ENCODE measurements at regions not wholly inside any gene's neighbourhood (a gene's known extent, or its start where the extent isn't known, plus 50 kb on each side); places are given as distances from the start of the nearest gene placed in this dataset.

DNA sequence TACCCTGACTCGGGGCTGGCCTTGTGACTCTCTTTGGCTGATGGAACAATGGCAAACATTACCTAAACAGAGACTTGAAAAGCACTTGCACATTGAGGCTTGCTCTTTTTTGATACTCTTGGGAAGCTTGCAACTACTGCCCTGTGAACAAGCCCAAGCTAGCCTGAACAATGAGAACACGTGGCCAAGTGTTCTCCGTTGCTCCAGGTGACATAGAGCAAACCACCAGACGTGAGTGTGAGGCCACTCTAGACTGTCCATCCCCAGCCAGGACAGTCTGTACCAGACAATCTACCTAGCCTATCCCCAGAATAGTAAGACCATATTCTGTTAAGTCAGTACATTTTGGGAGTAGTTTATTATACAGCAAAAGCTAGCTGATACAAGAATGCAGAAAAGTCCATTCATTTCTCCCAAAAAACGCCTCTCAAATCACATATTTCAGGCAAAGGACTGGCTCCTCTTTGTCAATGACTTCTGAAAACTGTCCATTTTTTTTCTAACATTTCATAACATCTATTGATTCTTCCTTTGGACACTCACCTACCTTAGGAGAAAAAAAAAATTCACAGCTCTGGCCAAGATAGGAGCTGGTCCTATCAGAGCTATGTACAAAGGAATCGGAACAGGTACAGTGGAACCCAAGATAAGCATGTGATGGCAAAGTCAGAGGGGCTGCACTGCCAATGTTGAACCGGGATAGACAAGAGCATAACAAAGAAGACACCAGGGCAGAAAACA is 142.1 kb upstream of the PKDCC start:
- H3K4me1 ChIP-seq (ENCODE audit: insufficient read depth) = peaks cover 17% of the 10 kb centered on the region
- 59 to 66% (median 66%) methylated on average over 7 of the region's 7 CpGs for WGBS, 3 donors
- H3K27me3 ChIP-seq = no peaks in the 10 kb centered on the region
- no peaks in the 10 kb centered on the region for H3K9me3 ChIP-seq
- TF ChIP-seq, protein P1, sequence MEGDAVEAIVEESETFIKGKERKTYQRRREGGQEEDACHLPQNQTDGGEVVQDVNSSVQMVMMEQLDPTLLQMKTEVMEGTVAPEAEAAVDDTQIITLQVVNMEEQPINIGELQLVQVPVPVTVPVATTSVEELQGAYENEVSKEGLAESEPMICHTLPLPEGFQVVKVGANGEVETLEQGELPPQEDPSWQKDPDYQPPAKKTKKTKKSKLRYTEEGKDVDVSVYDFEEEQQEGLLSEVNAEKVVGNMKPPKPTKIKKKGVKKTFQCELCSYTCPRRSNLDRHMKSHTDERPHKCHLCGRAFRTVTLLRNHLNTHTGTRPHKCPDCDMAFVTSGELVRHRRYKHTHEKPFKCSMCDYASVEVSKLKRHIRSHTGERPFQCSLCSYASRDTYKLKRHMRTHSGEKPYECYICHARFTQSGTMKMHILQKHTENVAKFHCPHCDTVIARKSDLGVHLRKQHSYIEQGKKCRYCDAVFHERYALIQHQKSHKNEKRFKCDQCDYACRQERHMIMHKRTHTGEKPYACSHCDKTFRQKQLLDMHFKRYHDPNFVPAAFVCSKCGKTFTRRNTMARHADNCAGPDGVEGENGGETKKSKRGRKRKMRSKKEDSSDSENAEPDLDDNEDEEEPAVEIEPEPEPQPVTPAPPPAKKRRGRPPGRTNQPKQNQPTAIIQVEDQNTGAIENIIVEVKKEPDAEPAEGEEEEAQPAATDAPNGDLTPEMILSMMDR (IDR thresholded peaks at IDR 0.05) = no peak
- intact Hi-C loops (cut with DNase I) = no loop called here
- H3K4me3 ChIP-seq = no peak overlapping the region
- H3K36me3 ChIP-seq = no peaks in the 10 kb centered on the region
- no peak for DNase-seq
- H3K27ac ChIP-seq = no peak overlapping the region

DNA sequence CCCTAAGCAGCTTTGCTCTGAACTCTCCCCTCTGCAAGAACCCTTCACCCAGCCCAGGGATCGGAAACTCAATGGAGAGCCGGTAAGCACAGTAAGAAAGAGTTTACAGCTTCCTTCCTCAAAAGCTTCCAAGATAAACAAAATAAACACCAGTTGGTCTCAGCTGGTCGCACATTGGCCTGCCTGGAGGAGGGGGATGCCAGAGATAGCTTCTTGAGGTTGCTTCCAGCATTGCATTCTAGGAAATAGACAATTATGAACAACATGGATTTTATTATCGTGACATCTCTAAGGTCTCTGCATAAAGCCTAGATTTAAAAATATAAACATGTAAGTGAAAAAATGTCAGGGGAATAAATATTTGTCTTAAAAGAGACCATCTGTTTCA is 141.5 kb upstream of the PKDCC start:
- no peaks in the 10 kb centered on the region for H3K9me3 ChIP-seq
- H3K27me3 ChIP-seq = no peaks in the 10 kb centered on the region
- H3K36me3 ChIP-seq = no peaks in the 10 kb centered on the region
- WGBS, 3 donors = 7 to 11% (median 8%) methylated on average over 4 of the region's 4 CpGs
- no peak for TF ChIP-seq POLR2A (IDR thresholded peaks at IDR 0.05)
- TF ChIP-seq, protein P1 (IDR thresholded peaks at IDR 0.05) = no peak
- no peak for TF ChIP-seq EP300 (IDR thresholded peaks at IDR 0.05)
- intact Hi-C loops (cut with DNase I) = no loop called here
- H3K4me3 ChIP-seq = no peak overlapping the region
- DNase-seq = no peak
- no peak overlapping the region for H3K27ac ChIP-seq
- H3K4me1 ChIP-seq (ENCODE audit: insufficient read depth) = peaks cover 17% of the 10 kb centered on the region

DNA sequence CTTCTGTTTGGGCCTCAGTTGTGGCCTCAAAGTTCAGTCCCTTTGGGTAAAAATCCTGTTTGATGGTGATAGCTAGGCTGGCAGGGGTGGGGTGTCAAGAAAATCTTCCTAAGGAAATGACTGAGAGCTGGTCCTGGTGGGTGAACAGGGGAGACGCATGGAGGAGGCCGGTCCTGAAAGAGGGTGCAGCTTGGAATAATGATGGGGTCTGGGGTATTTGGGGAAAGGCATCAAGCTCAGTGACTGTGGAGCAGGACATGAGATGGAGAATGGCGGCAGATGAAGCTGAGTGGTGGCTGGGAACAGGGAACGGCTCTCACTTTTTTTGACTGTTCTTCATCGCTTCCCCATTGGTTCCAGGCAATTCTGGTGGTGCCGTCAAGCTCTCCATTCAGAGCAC is 140.7 kb upstream of the PKDCC start:
- intact Hi-C loops (cut with DNase I) = no loop called here
- TF ChIP-seq, protein P1 (IDR thresholded peaks at IDR 0.05) = no peak
- TF ChIP-seq EP300 (IDR thresholded peaks at IDR 0.05) (no peak), POLR2A (IDR thresholded peaks at IDR 0.05) (no peak)
- DNase-seq = no peak
- Histone ChIP-seq H3K36me3 (no peaks in the 10 kb centered on the region), H3K4me1 (ENCODE audit: insufficient read depth) (peaks cover 17% of the 10 kb centered on the region), H3K4me3 (no peak overlapping the region), H3K27ac (no peak overlapping the region), H3K9me3 (no peaks in the 10 kb centered on the region), H3K27me3 (no peaks in the 10 kb centered on the region)
- 96 to 99% (median 96%) methylated on average over 6 of the region's 6 CpGs for WGBS, 3 donors

DNA sequence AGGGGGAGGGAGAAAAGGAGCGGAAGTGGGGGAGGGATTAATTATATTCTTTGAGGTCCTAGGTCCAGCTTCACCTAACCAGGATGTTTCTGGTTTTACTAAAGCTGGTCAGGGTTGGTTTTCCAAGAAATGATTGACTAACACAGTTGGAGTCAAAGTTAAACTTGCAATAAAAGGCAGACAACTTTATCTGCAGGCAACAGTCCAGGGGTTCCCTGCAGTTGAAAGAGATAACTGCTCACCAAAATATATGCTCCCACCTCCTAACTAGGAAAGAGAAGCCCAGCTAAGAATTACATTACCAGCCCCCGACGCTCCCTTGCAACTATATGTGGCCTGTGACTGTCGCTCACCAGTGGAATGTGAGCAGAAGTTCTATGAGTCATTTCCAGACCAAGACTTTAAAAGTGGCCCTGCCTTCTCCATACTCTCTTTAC is 140.0 kb upstream of the PKDCC start:
- no peaks in the 10 kb centered on the region for H3K36me3 ChIP-seq
- no peaks in the 10 kb centered on the region for H3K9me3 ChIP-seq
- no peak for TF ChIP-seq EP300 (IDR thresholded peaks at IDR 0.05)
- TF ChIP-seq POLR2A (IDR thresholded peaks at IDR 0.05) = no peak
- TF ChIP-seq, protein P1 (IDR thresholded peaks at IDR 0.05) = no peak
- no peak overlapping the region for H3K4me3 ChIP-seq
- H3K4me1 ChIP-seq (ENCODE audit: insufficient read depth) = peaks cover 17% of the 10 kb centered on the region
- WGBS, 3 donors = 37 to 83% (median 54%) methylated on average over 4 of the region's 4 CpGs
- no peaks in the 10 kb centered on the region for H3K27me3 ChIP-seq
- DNase-seq = no peak
- H3K27ac ChIP-seq = no peak overlapping the region
- intact Hi-C loops (cut with DNase I) = no loop called here
